ENCODE measurements at regions not wholly inside any gene's neighbourhood (a gene's known extent, or its start where the extent isn't known, plus 50 kb on each side); places are given as distances from the start of the nearest gene placed in this dataset.

GRCh38 chr2:239715606-239716005 is 309.5 kb downstream of the NDUFA10 start:
- TF ChIP-seq CTCF (IDR thresholded peaks at IDR 0.05): no peak
- TF ChIP-seq ZFX (IDR thresholded peaks at IDR 0.05; ENCODE audit: borderline replicate concordance): no peak

Measured in 22Rv1 (cell line).